ENCODE measurements at regions not wholly inside any gene's neighbourhood (a gene's known extent, or its start where the extent isn't known, plus 50 kb on each side); places are given as distances from the start of the nearest gene placed in this dataset.

DNA sequence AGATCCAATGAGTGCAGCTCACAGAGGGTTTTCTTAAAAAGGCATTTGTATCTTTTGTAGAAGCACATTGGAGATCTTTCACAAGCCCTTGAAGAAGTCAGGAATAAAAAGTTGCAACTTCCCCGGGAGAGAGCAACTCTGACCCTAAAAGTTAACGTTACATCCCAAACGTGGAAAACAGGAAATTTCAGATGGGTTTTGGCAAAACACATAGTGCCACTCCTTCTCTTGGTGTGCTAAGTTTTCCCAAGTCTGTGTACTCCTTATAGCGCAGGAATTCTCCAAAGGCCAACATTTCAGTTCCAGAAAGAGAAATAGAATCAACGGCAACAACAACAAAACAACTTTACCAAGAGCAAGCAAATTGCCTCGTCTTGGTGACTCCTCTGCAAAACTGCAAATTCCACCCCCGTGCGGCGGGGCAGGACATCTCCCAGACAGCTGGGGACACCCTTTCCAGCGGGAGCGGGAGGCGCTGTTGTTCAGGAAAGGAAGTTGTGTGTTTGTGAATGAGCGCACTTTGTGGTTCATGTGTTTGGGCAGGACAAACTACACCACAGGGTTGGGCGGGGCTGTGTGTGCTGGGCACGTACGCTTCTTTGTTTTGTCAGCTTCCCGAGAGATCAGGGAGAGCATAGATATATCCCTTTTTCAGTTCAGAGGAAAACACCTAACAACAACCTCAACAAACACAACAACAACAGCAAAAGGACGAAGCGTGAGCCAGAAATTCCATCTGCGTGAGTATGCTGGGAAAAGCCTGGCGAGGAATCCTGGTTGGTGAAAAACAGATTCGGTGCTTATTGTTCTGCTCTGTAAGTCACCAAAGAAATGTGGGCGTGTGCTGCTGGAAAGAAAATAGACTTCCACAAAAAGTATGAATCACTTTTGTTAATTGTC lies 294.7 kb upstream of the PITRM1 start:
- TF ChIP-seq, protein P1, sequence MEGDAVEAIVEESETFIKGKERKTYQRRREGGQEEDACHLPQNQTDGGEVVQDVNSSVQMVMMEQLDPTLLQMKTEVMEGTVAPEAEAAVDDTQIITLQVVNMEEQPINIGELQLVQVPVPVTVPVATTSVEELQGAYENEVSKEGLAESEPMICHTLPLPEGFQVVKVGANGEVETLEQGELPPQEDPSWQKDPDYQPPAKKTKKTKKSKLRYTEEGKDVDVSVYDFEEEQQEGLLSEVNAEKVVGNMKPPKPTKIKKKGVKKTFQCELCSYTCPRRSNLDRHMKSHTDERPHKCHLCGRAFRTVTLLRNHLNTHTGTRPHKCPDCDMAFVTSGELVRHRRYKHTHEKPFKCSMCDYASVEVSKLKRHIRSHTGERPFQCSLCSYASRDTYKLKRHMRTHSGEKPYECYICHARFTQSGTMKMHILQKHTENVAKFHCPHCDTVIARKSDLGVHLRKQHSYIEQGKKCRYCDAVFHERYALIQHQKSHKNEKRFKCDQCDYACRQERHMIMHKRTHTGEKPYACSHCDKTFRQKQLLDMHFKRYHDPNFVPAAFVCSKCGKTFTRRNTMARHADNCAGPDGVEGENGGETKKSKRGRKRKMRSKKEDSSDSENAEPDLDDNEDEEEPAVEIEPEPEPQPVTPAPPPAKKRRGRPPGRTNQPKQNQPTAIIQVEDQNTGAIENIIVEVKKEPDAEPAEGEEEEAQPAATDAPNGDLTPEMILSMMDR (IDR thresholded peaks at IDR 0.05) = peak in 2 of 3 experiments; percentile 36 to 54
- TF ChIP-seq POLR2A (IDR thresholded peaks at IDR 0.05) (no peak), POLR2AphosphoS5 (IDR thresholded peaks at IDR 0.05; ENCODE audit: insufficient read depth in 1 of 2, low read depth in 1 of 2) (peak; percentile 76 to 81)

Measured in vagina (tissue), 2 donors.